NB4 (cell line): ENCODE measurements at regions not wholly inside any gene's neighbourhood (a gene's known extent, or its start where the extent isn't known, plus 50 kb on each side); places are given as distances from the start of the nearest gene placed in this dataset.

Source experiments
- DNase-seq: peaks from one replicate; pipeline ENCODE4 v3.0.0; 2010; ENCODE audit warnings: low read depth
- H3K4me3 ChIP-seq: one replicate; pipeline ENCODE4 v1.5.1; 2011; ENCODE audit warnings: mild to moderate bottlenecking, low read depth, low read length, moderate library complexity
- CTCF ChIP-seq: IDR thresholded peaks from one replicate; pipeline ENCODE4 v1.5.1; 2012; ENCODE audit warnings: low read depth, low read length
- MYC ChIP-seq: IDR thresholded peaks from 2 replicates; pipeline ENCODE4 v1.6.1; 2011; ENCODE audit warnings: low read depth, low read length
- POLR2A ChIP-seq: IDR thresholded peaks from 2 replicates; pipeline ENCODE4 v1.6.1; 2011; ENCODE audit warnings: mild to moderate bottlenecking; ENCODE audit not compliant: insufficient read length; ENCODE audit errors: extremely low read depth
- TF ChIP-seq, protein P1 (sequence below): IDR thresholded peaks from 2 replicates; pipeline ENCODE4 v1.6.1; 2011; ENCODE audit warnings: low read depth, low read length

DNA sequence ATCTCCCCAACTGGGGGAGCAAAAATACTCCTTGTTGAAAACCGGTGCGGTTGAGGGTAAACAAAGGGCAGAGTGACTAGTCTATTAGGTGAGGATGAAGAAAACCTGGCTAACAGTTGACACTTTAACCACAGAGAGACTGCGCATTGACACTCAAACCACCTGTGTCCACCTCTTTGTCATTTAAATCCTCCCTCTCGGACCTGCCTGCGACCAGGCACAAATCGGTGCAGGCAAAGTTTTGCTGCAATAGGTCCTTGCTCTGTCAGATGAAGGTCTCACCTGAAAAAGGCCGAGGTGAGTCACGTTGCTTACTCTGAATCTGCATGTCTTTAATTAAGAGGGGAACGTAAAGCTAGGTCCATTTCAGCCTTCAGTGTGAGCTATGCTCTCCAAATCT lies 494.1 kb upstream of the DPPA4 start:
- no peak for TF ChIP-seq POLR2A
- TF ChIP-seq MYC = no peak
- no peak for TF ChIP-seq CTCF
- TF ChIP-seq, protein P1, sequence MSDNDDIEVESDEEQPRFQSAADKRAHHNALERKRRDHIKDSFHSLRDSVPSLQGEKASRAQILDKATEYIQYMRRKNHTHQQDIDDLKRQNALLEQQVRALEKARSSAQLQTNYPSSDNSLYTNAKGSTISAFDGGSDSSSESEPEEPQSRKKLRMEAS = no peak
- no peak overlapping the region for H3K4me3 ChIP-seq
- no peak for DNase-seq

GRCh38 chr3:109835958-109836357 lies 498.6 kb upstream of the DPPA4 start:
- TF ChIP-seq MYC (no peak), POLR2A (no peak), CTCF (no peak)
- TF ChIP-seq, protein P1 = no peak
- no peak for DNase-seq
- H3K4me3 ChIP-seq = no peak overlapping the region

GRCh38 chr3:109851854-109852253 lies 514.5 kb upstream of the DPPA4 start:
- no peak for TF ChIP-seq CTCF
- DNase-seq = no peak
- H3K4me3 ChIP-seq = no peak overlapping the region

DNA sequence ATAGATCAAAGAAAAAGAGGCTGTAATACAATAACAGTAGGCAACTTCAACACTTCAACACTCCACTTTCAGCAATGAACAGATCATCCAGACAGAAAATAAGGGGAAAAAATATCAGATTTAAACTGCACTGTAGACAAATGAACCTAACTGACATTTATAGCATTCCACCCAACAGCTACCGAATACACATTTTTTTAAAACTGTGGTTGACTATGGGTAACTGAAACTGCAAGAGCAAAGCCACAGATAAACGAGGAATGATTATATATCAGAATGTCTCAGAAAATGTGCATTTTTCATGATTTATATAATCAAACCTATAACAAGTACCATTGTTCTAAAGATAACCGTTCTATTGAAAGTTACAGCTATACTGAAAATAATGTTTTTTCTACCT lies 514.9 kb upstream of the DPPA4 start:
- DNase-seq = no peak

GRCh38 chr3:109853077-109853731 lies 515.9 kb upstream of the DPPA4 start:
- TF ChIP-seq CTCF = no peak
- no peak for DNase-seq

More for the DNA sequence above, 514.9 kb upstream of the DPPA4 start:
- TF ChIP-seq, protein P1 = no peak
- TF ChIP-seq MYC (no peak), POLR2A (no peak), CTCF (no peak)
- H3K4me3 ChIP-seq = no peak overlapping the region

DNA sequence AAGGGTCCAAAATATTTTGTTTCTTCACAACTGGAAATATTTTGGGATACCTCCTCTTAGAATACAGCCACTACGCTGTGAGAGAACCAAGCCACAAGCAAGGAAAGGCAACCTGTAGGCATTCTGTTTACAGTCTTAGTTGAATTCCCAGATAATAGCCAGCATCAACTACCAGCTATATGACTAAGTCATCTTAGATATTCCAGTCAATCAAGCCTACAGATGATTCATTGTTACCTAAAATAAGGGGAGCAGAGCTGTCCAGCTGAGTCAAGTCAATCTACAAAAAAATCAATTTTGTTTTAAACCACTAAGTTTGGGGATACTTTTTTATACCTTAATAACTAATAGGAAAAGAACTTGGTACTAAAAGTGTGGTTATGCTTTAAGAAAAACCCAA lies 526.4 kb upstream of the DPPA4 start:
- no peak for TF ChIP-seq MYC
- TF ChIP-seq, protein P1 = no peak
- TF ChIP-seq CTCF = no peak
- no peak for TF ChIP-seq POLR2A
- DNase-seq = no peak
- no peak overlapping the region for H3K4me3 ChIP-seq

More at GRCh38 chr3:109853077-109853731, 515.9 kb upstream of the DPPA4 start:
- H3K4me3 ChIP-seq = no peak overlapping the region
